GM12872 (cell line): ENCODE measurements at regions not wholly inside any gene's neighbourhood (a gene's known extent, or its start where the extent isn't known, plus 50 kb on each side); places are given as distances from the start of the nearest gene placed in this dataset.

Experiments used
- CTCF ChIP-seq: IDR thresholded peaks from 3 replicates; pipeline ENCODE4 v1.5.1; 2011; ENCODE audit warnings: low read depth, mild to moderate bottlenecking, low read length, moderate library complexity; ENCODE audit not compliant: insufficient read depth

GRCh38 chr20:48445827-48446226 lies 382.0 kb downstream of the PREX1 start:
- TF ChIP-seq CTCF, result no peak

- TF ChIP-seq CTCF, result no peak
Measured at GRCh38 chr20:48444249-48444648, 383.6 kb downstream of the PREX1 start.

- no peak for TF ChIP-seq CTCF
Measured at GRCh38 chr20:48440916-48441315, 386.9 kb downstream of the PREX1 start.

- no peak for TF ChIP-seq CTCF
Measured at GRCh38 chr20:48437146-48437545, 390.7 kb downstream of the PREX1 start.

GRCh38 chr20:48433178-48433577 lies 394.6 kb downstream of the PREX1 start:
- no peak for TF ChIP-seq CTCF

- no peak for TF ChIP-seq CTCF
Measured at GRCh38 chr20:48432494-48432832, 395.3 kb downstream of the PREX1 start.

GRCh38 chr20:48431653-48432493 lies 395.9 kb downstream of the PREX1 start:
- no peak for TF ChIP-seq CTCF
